Mesenchymal stem cell (in vitro differentiated cells and primary cell): ENCODE measurements at regions not wholly inside any gene's neighbourhood (a gene's known extent, or its start where the extent isn't known, plus 50 kb on each side); places are given as distances from the start of the nearest gene placed in this dataset.

Experiments
- DNase-seq: peaks from one replicate; pipeline ENCODE4 v3.0.0-alpha.2; 2013
- H2AFZ ChIP-seq: one replicate; pipeline ENCODE4 v1.6.1; 2013; ENCODE audit warnings: low read depth, mild to moderate bottlenecking, control low read depth, inconsistent platforms, low read length, moderate library complexity
- H2AK5ac ChIP-seq: 2 replicates; pipeline ENCODE4 v1.6.1; 2013; ENCODE audit warnings: low read length, moderate library complexity, mild to moderate bottlenecking, inconsistent platforms; ENCODE audit not compliant: severe bottlenecking
- H2BK120ac ChIP-seq: one replicate; pipeline ENCODE4 v1.6.1; 2013; ENCODE audit warnings: low read depth, mild to moderate bottlenecking, inconsistent platforms, low read length, moderate library complexity
- H2BK12ac ChIP-seq, 2 experiments: one replicate each; pipeline ENCODE4 v1.6.1; 2013; ENCODE audit warnings: inconsistent platforms in 2 of 2, low read length in 2 of 2, mild to moderate bottlenecking in 2 of 2, moderate library complexity in 2 of 2, control low read depth in 1 of 2
- H2BK15ac ChIP-seq: one replicate; pipeline ENCODE4 v1.6.1; 2013; ENCODE audit warnings: mild to moderate bottlenecking, low read depth, inconsistent platforms; ENCODE audit not compliant: poor library complexity, severe bottlenecking
- H2BK5ac ChIP-seq: 2 replicates; pipeline ENCODE4 v1.6.1; 2013; ENCODE audit warnings: low read depth, mild to moderate bottlenecking, low read length, control low read depth, inconsistent platforms; ENCODE audit not compliant: poor library complexity, severe bottlenecking
- H3K14ac ChIP-seq, 2 experiments: one replicate each; pipeline ENCODE4 v1.6.1; 2013; ENCODE audit warnings: inconsistent platforms in 2 of 2, low read length in 2 of 2, control low read depth in 1 of 2, mild to moderate bottlenecking in 1 of 2, moderate library complexity in 1 of 2
- H3K18ac ChIP-seq, 2 experiments: one replicate each; pipeline ENCODE4 v1.6.1; 2013; ENCODE audit warnings: inconsistent platforms in 2 of 2, low read length in 2 of 2, control low read depth in 1 of 2, low read depth in 1 of 2, mild to moderate bottlenecking in 1 of 2
- H3K23ac ChIP-seq, 2 experiments: one replicate each; pipeline ENCODE4 v1.6.1; 2013; ENCODE audit warnings: inconsistent platforms in 2 of 2, low read length in 2 of 2, mild to moderate bottlenecking in 2 of 2, moderate library complexity in 2 of 2, control low read depth in 1 of 2
- H3K27ac ChIP-seq: 2 replicates; pipeline ENCODE4 v1.5.1; 2013; ENCODE audit warnings: mild to moderate bottlenecking, moderate library complexity, low read length, control low read depth, inconsistent platforms; ENCODE audit not compliant: poor library complexity, severe bottlenecking
- H3K27me3 ChIP-seq, 2 experiments: 2 replicates each; pipeline versions ENCODE4 v1.6.1 to v1.7.0; 2013; ENCODE audit warnings: low read length in 2 of 2, mild to moderate bottlenecking in 2 of 2, moderate library complexity in 2 of 2, control low read depth in 1 of 2, inconsistent platforms in 1 of 2; ENCODE audit not compliant: control insufficient read depth in 1 of 2, insufficient read depth in 1 of 2
- H3K36me3 ChIP-seq, 2 experiments: 2 replicates each; pipeline versions ENCODE4 v1.6.1 to v1.7.0; 2013; ENCODE audit warnings: low read length in 2 of 2, control low read depth in 1 of 2, inconsistent platforms in 1 of 2, low read depth in 1 of 2, mild to moderate bottlenecking in 1 of 2; ENCODE audit not compliant: insufficient read depth in 2 of 2, control insufficient read depth in 1 of 2
- H3K4ac ChIP-seq, 2 experiments: one replicate each; pipeline ENCODE4 v1.6.1; 2013; ENCODE audit warnings: inconsistent platforms in 2 of 2, low read length in 2 of 2, mild to moderate bottlenecking in 2 of 2, moderate library complexity in 2 of 2, control low read depth in 1 of 2, low read depth in 1 of 2
- H3K4me1 ChIP-seq: 2 replicates; pipeline ENCODE4 v1.6.1; 2013; ENCODE audit warnings: low read depth, low read length, control low read depth; ENCODE audit not compliant: control insufficient read depth, insufficient read depth
- H3K4me2 ChIP-seq: 2 replicates; pipeline ENCODE4 v1.6.1; 2013; ENCODE audit warnings: low read length, mild to moderate bottlenecking, inconsistent platforms; ENCODE audit not compliant: poor library complexity, severe bottlenecking
- H3K4me3 ChIP-seq, 2 experiments: 2 replicates each; pipeline versions ENCODE4 v1.5.1 to v1.7.0; 2013; ENCODE audit warnings: low read length in 2 of 2, mild to moderate bottlenecking in 2 of 2, control low read depth in 1 of 2, low read depth in 1 of 2; ENCODE audit not compliant: insufficient read depth in 1 of 2
- H3K79me1 ChIP-seq: replicated peaks from 2 replicates; pipeline ENCODE4 v1.6.1; 2013; ENCODE audit warnings: mild to moderate bottlenecking, control low read depth, low read length, inconsistent platforms; ENCODE audit not compliant: poor library complexity, severe bottlenecking
- H3K9ac ChIP-seq: 2 replicates; pipeline ENCODE4 v1.7.0; 2013; ENCODE audit warnings: mild to moderate bottlenecking, low read length, moderate library complexity
- H3K9me3 ChIP-seq: 2 replicates; pipeline ENCODE4 v1.7.0; 2013; ENCODE audit warnings: mild to moderate bottlenecking, low read length; ENCODE audit not compliant: control insufficient read depth
- H4K8ac ChIP-seq: one replicate; pipeline ENCODE4 v1.6.1; 2013; ENCODE audit warnings: inconsistent platforms, mild to moderate bottlenecking, low read length, moderate library complexity
- H4K91ac ChIP-seq: one replicate; pipeline ENCODE4 v1.6.1; 2013; ENCODE audit warnings: mild to moderate bottlenecking, low read length, inconsistent platforms
- WGBS: methylation state at CpG from one replicate; pipeline ENCODE4 v1.1.7; 2013; ENCODE audit warnings: mixed read lengths; 5-methylcytosine and 5-hydroxymethylcytosine counted together

- Histone ChIP-seq H3K4ac (no peak overlapping the region), H2BK120ac (no peak overlapping the region), H2AK5ac (no peak overlapping the region), H3K4me1 (no peaks in the 10 kb centered on the region), H3K79me1 (no peaks in the 10 kb centered on the region), H2BK5ac (no peak overlapping the region), H3K23ac (no peak overlapping the region), H3K18ac (no peak overlapping the region), H3K27ac (no peak overlapping the region), H4K8ac (no peak overlapping the region), H3K4me2 (no peak overlapping the region), H2BK12ac (no peak overlapping the region), H3K4me3 (no peak overlapping the region), H2BK15ac (no peak overlapping the region), H3K9ac (no peak overlapping the region), H3K36me3 (no peaks in the 10 kb centered on the region), H3K14ac (no peak overlapping the region), H4K91ac (no peak overlapping the region), H3K27me3 (no peaks in the 10 kb centered on the region), H2AFZ (no peak overlapping the region), H3K9me3 (no peaks in the 10 kb centered on the region)
- no peak for DNase-seq
Observed at GRCh38 chr9:75445144-75445543, 356.8 kb downstream of the OSTF1 start.

- Histone ChIP-seq H3K4ac (no peak overlapping the region), H3K4me3 (no peak overlapping the region), H3K9me3 (no peaks in the 10 kb centered on the region), H2AK5ac (no peak overlapping the region), H3K23ac (no peak overlapping the region), H3K4me2 (no peak overlapping the region), H3K9ac (no peak overlapping the region), H3K4me1 (no peaks in the 10 kb centered on the region), H3K14ac (no peak overlapping the region), H3K36me3 (no peaks in the 10 kb centered on the region), H2AFZ (no peak overlapping the region), H4K8ac (no peak overlapping the region), H2BK12ac (no peak overlapping the region), H3K27ac (no peak overlapping the region), H2BK120ac (no peak overlapping the region), H3K18ac (no peak overlapping the region), H2BK15ac (no peak overlapping the region), H3K27me3 (no peaks in the 10 kb centered on the region), H4K91ac (no peak overlapping the region), H3K79me1 (no peaks in the 10 kb centered on the region), H2BK5ac (no peak overlapping the region)
- WGBS = 78% methylated on average over 1 of the region's 1 CpG
- no peak for DNase-seq
Observed at GRCh38 chr9:75447281-75447680, 359.0 kb downstream of the OSTF1 start.

- DNase-seq = no peak
- H2BK12ac ChIP-seq = no peak overlapping the region
- no peak overlapping the region for H2BK5ac ChIP-seq
- no peak overlapping the region for H3K9ac ChIP-seq
- H4K91ac ChIP-seq = no peak overlapping the region
- no peak overlapping the region for H2BK15ac ChIP-seq
- no peak overlapping the region for H3K4me3 ChIP-seq
- no peak overlapping the region for H3K14ac ChIP-seq
- H2BK120ac ChIP-seq = no peak overlapping the region
- H3K4me1 ChIP-seq = no peaks in the 10 kb centered on the region
- no peaks in the 10 kb centered on the region for H3K36me3 ChIP-seq
- H3K27ac ChIP-seq = no peak overlapping the region
- no peak overlapping the region for H3K4ac ChIP-seq
- H4K8ac ChIP-seq = no peak overlapping the region
- 80% methylated on average over 2 of the region's 2 CpGs for WGBS
- H3K23ac ChIP-seq = no peak overlapping the region
- no peaks in the 10 kb centered on the region for H3K9me3 ChIP-seq
- no peaks in the 10 kb centered on the region for H3K79me1 ChIP-seq
- H3K27me3 ChIP-seq = no peaks in the 10 kb centered on the region
- H2AK5ac ChIP-seq = no peak overlapping the region
- H2AFZ ChIP-seq = no peak overlapping the region
- no peak overlapping the region for H3K18ac ChIP-seq
- H3K4me2 ChIP-seq = no peak overlapping the region
Observed at GRCh38 chr9:75448281-75448680, 360.0 kb downstream of the OSTF1 start.

DNA sequence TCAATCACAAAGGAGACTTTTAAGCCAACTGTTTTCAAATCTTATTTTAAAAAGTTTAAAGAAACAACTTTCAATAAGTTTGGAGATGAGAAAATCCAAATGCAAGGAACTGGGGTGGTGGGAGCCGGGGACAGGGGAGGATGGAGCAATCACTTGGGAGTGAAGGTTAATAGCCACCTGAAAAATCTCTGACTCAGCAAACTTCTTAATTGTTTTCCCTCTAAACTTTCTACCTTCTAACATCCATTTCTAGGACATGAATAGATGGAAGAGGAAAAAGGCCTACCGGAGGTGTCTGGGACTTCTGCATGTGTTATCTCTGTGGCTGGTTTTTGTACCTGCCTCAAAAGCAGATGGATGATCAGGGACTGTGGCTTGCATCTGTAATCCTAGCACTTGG, 360.6 kb downstream of the OSTF1 start:
- Histone ChIP-seq H3K9me3 (no peaks in the 10 kb centered on the region), H2AFZ (no peak overlapping the region), H3K79me1 (no peaks in the 10 kb centered on the region), H3K4me1 (no peaks in the 10 kb centered on the region), H3K4me2 (no peak overlapping the region), H3K4ac (no peak overlapping the region), H3K4me3 (no peak overlapping the region), H4K8ac (no peak overlapping the region), H4K91ac (no peak overlapping the region), H3K18ac (no peak overlapping the region), H3K23ac (no peak overlapping the region), H2BK120ac (no peak overlapping the region), H3K27me3 (no peaks in the 10 kb centered on the region), H2BK5ac (no peak overlapping the region), H3K9ac (no peak overlapping the region), H3K36me3 (no peaks in the 10 kb centered on the region), H2BK15ac (no peak overlapping the region), H2AK5ac (no peak overlapping the region), H3K27ac (no peak overlapping the region), H2BK12ac (no peak overlapping the region), H3K14ac (no peak overlapping the region)
- DNase-seq = no peak
- WGBS = 81% methylated on average over 1 of the region's 2 CpGs
